ENCODE measurements at regions not wholly inside any gene's neighbourhood (a gene's known extent, or its start where the extent isn't known, plus 50 kb on each side); places are given as distances from the start of the nearest gene placed in this dataset.
"Not testable (repeated sequence)": the region's sequence is repeated elsewhere in the genome, so short reads cannot be mapped to it uniquely, and the experiment has no call there.

DNA sequence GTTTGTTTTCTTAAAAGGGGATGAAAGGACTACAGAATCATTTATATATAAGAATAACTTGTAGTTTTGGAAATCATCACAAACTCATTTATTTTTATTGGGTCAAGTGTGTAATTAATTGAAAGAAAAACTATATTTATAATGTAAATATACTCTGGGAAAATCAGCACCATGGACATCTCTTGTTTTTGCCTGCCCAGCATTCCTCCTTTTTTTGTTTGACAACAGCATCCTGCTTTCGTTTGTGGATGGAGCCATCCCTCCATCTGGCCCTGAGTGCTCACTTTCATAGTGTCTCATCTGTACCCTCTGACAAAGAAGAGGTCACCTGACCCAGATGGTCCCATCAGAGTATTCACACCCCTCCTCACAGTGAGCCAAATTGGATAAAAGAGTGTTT is 308.2 kb upstream of the HTR1E start:
- Histone ChIP-seq H3K4me3 (ENCODE audit: low read depth in 1 of 3, low read length in 3 of 3) (no peak overlapping the region), H3K36me3 (ENCODE audit: control insufficient read depth in 3 of 3, insufficient read depth in 2 of 3, low read depth in 1 of 3, low read length in 3 of 3) (no peaks in the 10 kb centered on the region), H3K4me1 (ENCODE audit: control insufficient read depth in 3 of 3, insufficient read depth in 2 of 3, low read depth in 1 of 3, low read length in 2 of 3) (no peaks in the 10 kb centered on the region), H3K27ac (ENCODE audit: low read depth in 1 of 3, low read length in 2 of 3) (no peak overlapping the region), H3K9me3 (ENCODE audit: control insufficient read depth in 2 of 2, insufficient read depth in 1 of 2, low read depth in 1 of 2, low read length in 1 of 2) (peaks cover 4 to 9% of the 10 kb centered on the region in 2 donors), H3K27me3 (ENCODE audit: control insufficient read depth in 3 of 3, insufficient read depth in 3 of 3, low read length in 3 of 3) (no peaks in the 10 kb centered on the region)
- no peak for FAIRE-seq
- no peak for DNase-seq
- 16 to 25% (median 18%) methylated on average over 1 of the region's 1 CpG for WGBS, 3 donors

- no peak overlapping the region for H3K27ac ChIP-seq (ENCODE audit: low read depth in 1 of 3, low read length in 2 of 3)
- H3K27me3 ChIP-seq (ENCODE audit: control insufficient read depth in 3 of 3, insufficient read depth in 3 of 3, low read length in 3 of 3), result no peaks in the 10 kb centered on the region
- FAIRE-seq (no peak), DNase-seq (no peak)
- no peaks in the 10 kb centered on the region for H3K4me1 ChIP-seq (ENCODE audit: control insufficient read depth in 3 of 3, insufficient read depth in 2 of 3, low read depth in 1 of 3, low read length in 2 of 3)
- no peaks in the 10 kb centered on the region for H3K9me3 ChIP-seq (ENCODE audit: control insufficient read depth in 2 of 2, insufficient read depth in 1 of 2, low read depth in 1 of 2, low read length in 1 of 2)
- 85 to 89% (median 85%) methylated on average over 2 of the region's 2 CpGs for WGBS, 3 donors
- H3K4me3 ChIP-seq (ENCODE audit: low read depth in 1 of 3, low read length in 3 of 3), result no peak overlapping the region
- H3K36me3 ChIP-seq (ENCODE audit: control insufficient read depth in 3 of 3, insufficient read depth in 2 of 3, low read depth in 1 of 3, low read length in 3 of 3), result no peaks in the 10 kb centered on the region
Observed at GRCh38 chr6:86619428-86619827, 317.9 kb upstream of the HTR1E start.

DNA sequence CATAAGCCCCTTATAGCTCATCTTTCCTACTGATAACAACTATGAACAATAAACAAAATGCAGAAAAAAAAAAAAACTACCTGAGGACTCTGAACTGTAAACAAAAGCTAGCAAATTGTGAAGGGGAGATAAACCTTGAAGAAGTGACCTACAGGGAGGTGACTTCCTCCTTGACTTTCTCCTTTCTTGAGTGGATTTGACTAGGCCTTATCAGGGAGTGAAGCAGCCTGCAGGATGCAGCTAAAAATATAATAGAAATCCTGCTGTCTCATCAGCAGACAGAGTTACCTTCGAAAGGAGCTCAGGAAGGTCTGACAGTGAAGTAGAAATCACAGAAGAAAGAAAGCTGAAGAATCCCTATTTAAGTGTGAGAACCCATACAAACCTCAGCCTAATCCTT is 322.0 kb upstream of the HTR1E start:
- Histone ChIP-seq H3K27ac (ENCODE audit: low read depth in 1 of 3, low read length in 2 of 3) (no peak overlapping the region), H3K9me3 (ENCODE audit: control insufficient read depth in 2 of 2, insufficient read depth in 1 of 2, low read depth in 1 of 2, low read length in 1 of 2) (no peaks in the 10 kb centered on the region), H3K27me3 (ENCODE audit: control insufficient read depth in 3 of 3, insufficient read depth in 3 of 3, low read length in 3 of 3) (no peaks in the 10 kb centered on the region), H3K36me3 (ENCODE audit: control insufficient read depth in 3 of 3, insufficient read depth in 2 of 3, low read depth in 1 of 3, low read length in 3 of 3) (no peaks in the 10 kb centered on the region), H3K4me1 (ENCODE audit: control insufficient read depth in 3 of 3, insufficient read depth in 2 of 3, low read depth in 1 of 3, low read length in 2 of 3) (no peaks in the 10 kb centered on the region), H3K4me3 (ENCODE audit: low read depth in 1 of 3, low read length in 3 of 3) (no peak overlapping the region)
- DNase-seq (no peak), FAIRE-seq (no peak)
- WGBS, 3 donors, result 49 to 57% (median 50%) methylated on average over 1 of the region's 1 CpG

DNA sequence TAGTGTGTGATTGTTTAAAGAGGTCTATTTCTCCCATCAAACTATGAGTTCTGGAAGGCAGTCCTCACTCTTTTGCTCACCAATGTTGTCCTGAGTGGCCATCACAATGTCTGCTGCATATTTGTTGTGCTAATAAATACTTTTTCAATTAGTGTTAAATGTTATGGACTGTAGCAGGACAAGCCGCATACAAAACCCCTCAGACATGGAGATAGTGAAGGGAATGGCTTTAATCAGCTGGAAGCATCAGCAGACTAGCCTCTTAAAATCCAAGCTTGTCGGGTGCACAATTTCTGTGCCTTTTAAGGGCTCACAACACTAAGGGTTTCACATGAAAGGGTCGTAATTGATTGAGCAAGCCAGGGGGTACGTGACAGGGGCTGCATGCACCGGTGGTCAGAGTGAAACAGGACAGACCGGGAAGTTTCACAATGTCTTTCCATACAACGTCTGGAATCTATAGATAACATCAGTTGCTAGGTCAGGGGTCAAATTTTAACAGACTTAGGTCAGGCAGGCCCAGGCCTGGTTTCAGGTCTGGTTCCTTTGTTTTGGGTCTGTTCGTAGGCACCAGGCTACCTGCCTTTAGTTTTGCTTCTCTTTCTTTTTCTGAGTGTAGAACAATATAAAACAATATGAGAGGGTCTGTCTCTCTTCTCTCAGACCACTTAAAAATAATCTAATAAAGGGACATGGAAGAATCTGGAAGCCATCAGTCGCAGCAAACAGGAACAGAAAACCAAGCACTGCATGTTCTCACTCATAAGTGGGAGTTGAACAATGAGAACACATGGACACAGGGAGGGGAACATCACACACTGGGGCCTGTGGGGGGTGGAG is 327.6 kb upstream of the HTR1E start:
- no peak for FAIRE-seq
- no peaks in the 10 kb centered on the region for H3K4me1 ChIP-seq (ENCODE audit: control insufficient read depth in 3 of 3, insufficient read depth in 2 of 3, low read depth in 1 of 3, low read length in 2 of 3)
- H3K36me3 ChIP-seq (ENCODE audit: control insufficient read depth in 3 of 3, insufficient read depth in 2 of 3, low read depth in 1 of 3, low read length in 3 of 3), result no peaks in the 10 kb centered on the region
- 46 to 52% (median 51%) methylated on average over 9 of the region's 9 CpGs for WGBS, 3 donors
- no peaks in the 10 kb centered on the region for H3K27me3 ChIP-seq (ENCODE audit: control insufficient read depth in 3 of 3, insufficient read depth in 3 of 3, low read length in 3 of 3)
- H3K4me3 ChIP-seq (ENCODE audit: low read depth in 1 of 3, low read length in 3 of 3), result no peak overlapping the region
- no peaks in the 10 kb centered on the region for H3K9me3 ChIP-seq (ENCODE audit: control insufficient read depth in 2 of 2, insufficient read depth in 1 of 2, low read depth in 1 of 2, low read length in 1 of 2)
- H3K27ac ChIP-seq (ENCODE audit: low read depth in 1 of 3, low read length in 2 of 3), result no peak overlapping the region
- DNase-seq, result no peak

DNA sequence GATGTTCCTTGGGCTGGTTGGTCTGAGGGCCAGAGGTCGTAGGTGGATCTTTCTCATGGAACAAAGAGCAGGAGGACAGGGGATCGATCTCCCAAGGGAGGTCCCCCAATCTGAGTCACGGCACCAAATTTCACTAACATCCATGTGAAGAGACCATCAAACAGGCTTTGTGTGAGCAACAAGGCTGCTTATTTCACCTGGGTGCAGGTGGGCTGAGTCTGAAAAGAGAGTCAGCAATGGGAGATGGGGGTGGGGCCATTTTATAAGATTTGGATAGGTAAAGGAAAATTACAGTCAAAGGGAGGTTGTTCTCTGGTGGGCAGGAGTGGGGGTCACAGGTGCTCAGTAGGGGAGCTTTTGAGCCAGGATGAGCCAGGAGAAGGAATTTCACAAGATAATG is 334.0 kb upstream of the HTR1E start:
- not testable (repeated sequence) for H3K9me3 ChIP-seq (ENCODE audit: control insufficient read depth in 2 of 2, insufficient read depth in 1 of 2, low read depth in 1 of 2, low read length in 1 of 2); FAIRE-seq

DNA sequence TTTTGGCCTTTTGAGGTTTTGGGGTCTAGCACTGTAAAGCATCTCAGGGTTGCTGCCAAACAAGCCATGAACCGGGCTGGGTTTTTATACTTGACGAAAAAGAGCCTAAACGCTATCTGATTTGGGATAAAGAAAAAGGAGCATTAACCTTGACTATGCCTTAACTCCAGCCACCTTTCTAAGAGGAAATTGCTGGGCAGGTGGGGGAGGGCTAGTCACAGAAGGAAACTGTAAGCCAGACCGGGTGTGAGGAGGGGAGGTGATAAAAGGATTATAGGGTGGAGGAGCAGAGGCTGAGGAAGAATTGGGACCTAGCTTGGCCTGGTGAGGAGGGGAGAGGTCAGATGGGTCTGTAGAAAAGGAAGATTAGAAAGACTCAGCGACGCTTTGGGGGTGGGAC is 335.2 kb upstream of the HTR1E start:
- H3K27me3 ChIP-seq (ENCODE audit: control insufficient read depth in 3 of 3, insufficient read depth in 3 of 3, low read length in 3 of 3); DNase-seq; H3K27ac ChIP-seq (ENCODE audit: low read depth in 1 of 3, low read length in 2 of 3); FAIRE-seq; H3K9me3 ChIP-seq (ENCODE audit: control insufficient read depth in 2 of 2, insufficient read depth in 1 of 2, low read depth in 1 of 2, low read length in 1 of 2); H3K4me1 ChIP-seq (ENCODE audit: control insufficient read depth in 3 of 3, insufficient read depth in 2 of 3, low read depth in 1 of 3, low read length in 2 of 3); H3K36me3 ChIP-seq (ENCODE audit: control insufficient read depth in 3 of 3, insufficient read depth in 2 of 3, low read depth in 1 of 3, low read length in 3 of 3); H3K4me3 ChIP-seq (ENCODE audit: low read depth in 1 of 3, low read length in 3 of 3): not testable (repeated sequence)
- 57 to 61% (median 59%) methylated on average over 6 of the region's 6 CpGs for WGBS, 3 donors

More for the DNA sequence above, 334.0 kb upstream of the HTR1E start:
- WGBS, 3 donors, result 66 to 86% (median 76%) methylated on average over 3 of the region's 3 CpGs
- not testable (repeated sequence) for H3K36me3 ChIP-seq (ENCODE audit: control insufficient read depth in 3 of 3, insufficient read depth in 2 of 3, low read depth in 1 of 3, low read length in 3 of 3); H3K4me1 ChIP-seq (ENCODE audit: control insufficient read depth in 3 of 3, insufficient read depth in 2 of 3, low read depth in 1 of 3, low read length in 2 of 3); H3K27ac ChIP-seq (ENCODE audit: low read depth in 1 of 3, low read length in 2 of 3); H3K27me3 ChIP-seq (ENCODE audit: control insufficient read depth in 3 of 3, insufficient read depth in 3 of 3, low read length in 3 of 3); DNase-seq; H3K4me3 ChIP-seq (ENCODE audit: low read depth in 1 of 3, low read length in 3 of 3)

DNA sequence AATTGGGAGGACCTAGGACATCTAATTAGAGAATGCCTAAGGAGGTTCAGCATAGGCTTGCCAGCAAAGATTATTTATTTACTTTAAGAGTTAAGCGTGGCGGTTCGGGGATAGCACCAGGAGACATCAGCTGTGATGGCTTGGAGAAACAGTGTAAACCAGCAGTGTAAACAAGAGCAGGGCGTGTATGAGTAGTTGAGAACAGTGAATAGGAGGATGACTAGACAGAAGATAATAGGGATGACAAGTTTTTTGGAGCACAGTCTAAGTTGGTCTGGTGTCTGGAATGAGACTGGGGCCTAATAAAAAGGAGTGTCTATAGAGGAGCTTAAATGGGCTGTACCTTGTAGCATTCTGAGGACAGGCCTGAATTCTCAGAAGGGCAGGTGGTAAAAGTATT is 338.4 kb upstream of the HTR1E start:
- 58 to 75% (median 74%) methylated on average over 4 of the region's 4 CpGs for WGBS, 3 donors
- not testable (repeated sequence) for DNase-seq; H3K27me3 ChIP-seq (ENCODE audit: control insufficient read depth in 3 of 3, insufficient read depth in 3 of 3, low read length in 3 of 3); H3K36me3 ChIP-seq (ENCODE audit: control insufficient read depth in 3 of 3, insufficient read depth in 2 of 3, low read depth in 1 of 3, low read length in 3 of 3); H3K9me3 ChIP-seq (ENCODE audit: control insufficient read depth in 2 of 2, insufficient read depth in 1 of 2, low read depth in 1 of 2, low read length in 1 of 2); FAIRE-seq; H3K27ac ChIP-seq (ENCODE audit: low read depth in 1 of 3, low read length in 2 of 3); H3K4me3 ChIP-seq (ENCODE audit: low read depth in 1 of 3, low read length in 3 of 3); H3K4me1 ChIP-seq (ENCODE audit: control insufficient read depth in 3 of 3, insufficient read depth in 2 of 3, low read depth in 1 of 3, low read length in 2 of 3)

DNA sequence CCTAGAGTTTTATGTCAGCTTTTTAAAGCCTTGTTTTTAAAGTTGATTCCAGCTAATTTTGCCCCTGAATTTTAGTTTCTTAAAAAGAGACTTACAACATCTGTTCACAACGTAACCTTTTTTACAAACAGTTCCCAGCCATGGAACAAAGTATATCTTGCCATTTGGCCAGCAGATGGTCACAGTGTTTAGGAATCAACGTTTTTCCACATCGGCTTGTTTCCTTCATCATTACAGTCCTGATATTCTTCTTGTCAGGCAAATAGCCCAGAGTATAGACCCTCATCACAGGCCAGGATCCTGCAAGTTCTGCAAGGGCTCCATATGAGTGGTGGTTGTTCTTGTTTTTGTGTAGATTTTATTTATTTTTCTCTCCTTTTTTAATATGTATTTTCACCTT is 341.7 kb upstream of the HTR1E start:
- 28 to 53% (median 52%) methylated on average over 3 of the region's 3 CpGs for WGBS, 3 donors
- no peaks in the 10 kb centered on the region for H3K36me3 ChIP-seq (ENCODE audit: control insufficient read depth in 3 of 3, insufficient read depth in 2 of 3, low read depth in 1 of 3, low read length in 3 of 3)
- H3K27ac ChIP-seq (ENCODE audit: low read depth in 1 of 3, low read length in 2 of 3), result no peak overlapping the region
- no peak for FAIRE-seq
- no peaks in the 10 kb centered on the region for H3K4me1 ChIP-seq (ENCODE audit: control insufficient read depth in 3 of 3, insufficient read depth in 2 of 3, low read depth in 1 of 3, low read length in 2 of 3)
- H3K4me3 ChIP-seq (ENCODE audit: low read depth in 1 of 3, low read length in 3 of 3), result no peak overlapping the region
- H3K9me3 ChIP-seq (ENCODE audit: control insufficient read depth in 2 of 2, insufficient read depth in 1 of 2, low read depth in 1 of 2, low read length in 1 of 2), result no peaks in the 10 kb centered on the region
- no peak for DNase-seq
- H3K27me3 ChIP-seq (ENCODE audit: control insufficient read depth in 3 of 3, insufficient read depth in 3 of 3, low read length in 3 of 3), result no peaks in the 10 kb centered on the region

DNA sequence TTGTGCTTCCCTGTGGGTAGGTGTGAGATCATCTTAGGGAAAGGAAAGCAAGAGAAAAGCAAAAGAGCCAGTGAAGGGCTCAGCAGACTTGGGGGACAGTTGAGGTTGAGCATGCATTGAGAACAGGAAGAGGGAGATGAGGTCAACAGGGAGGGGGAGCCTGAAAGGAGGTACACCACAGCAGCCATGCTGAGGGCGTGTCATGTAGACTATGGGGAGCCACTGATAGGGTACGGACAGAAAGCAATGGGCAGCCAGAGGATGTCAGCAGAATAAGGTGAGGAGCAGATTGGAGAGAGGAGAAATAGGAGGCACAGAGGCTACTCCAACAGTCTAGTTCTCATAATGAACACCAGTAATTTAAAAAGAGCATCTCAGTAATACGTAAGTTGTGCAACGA is 351.1 kb upstream of the HTR1E start:
- Histone ChIP-seq H3K9me3 (ENCODE audit: control insufficient read depth in 2 of 2, insufficient read depth in 1 of 2, low read depth in 1 of 2, low read length in 1 of 2) (peaks cover 0 to 18% of the 10 kb centered on the region in 2 donors), H3K36me3 (ENCODE audit: control insufficient read depth in 3 of 3, insufficient read depth in 2 of 3, low read depth in 1 of 3, low read length in 3 of 3) (no peaks in the 10 kb centered on the region), H3K4me1 (ENCODE audit: control insufficient read depth in 3 of 3, insufficient read depth in 2 of 3, low read depth in 1 of 3, low read length in 2 of 3) (no peaks in the 10 kb centered on the region), H3K27me3 (ENCODE audit: control insufficient read depth in 3 of 3, insufficient read depth in 3 of 3, low read length in 3 of 3) (no peaks in the 10 kb centered on the region), H3K27ac (ENCODE audit: low read depth in 1 of 3, low read length in 2 of 3) (no peak overlapping the region), H3K4me3 (ENCODE audit: low read depth in 1 of 3, low read length in 3 of 3) (no peak overlapping the region)
- DNase-seq, result no peak
- no peak for FAIRE-seq
- WGBS, 3 donors, result 93 to 95% (median 94%) methylated on average over 4 of the region's 4 CpGs

All from small intestine (tissue), 7 donors.